HG03095 (cell line): ENCODE measurements at regions not wholly inside any gene's neighbourhood (a gene's known extent, or its start where the extent isn't known, plus 50 kb on each side); places are given as distances from the start of the nearest gene placed in this dataset.
"Not testable (repeated sequence)": the region's sequence is repeated elsewhere in the genome, so short reads cannot be mapped to it uniquely, and the experiment has no call there.

Source experiments
- ATAC-seq: cut with Tn5 transposase; IDR thresholded peaks from one replicate; pipeline ENCODE4 v1.9.1; 2021; ENCODE audit warnings: moderate library complexity; ENCODE audit not compliant: unreplicated experiment

GRCh38 chr5:38149815-38150195, 108.6 kb upstream of the EGFLAM start:
- ATAC-seq, result no peak

GRCh38 chr5:38148021-38148625, 110.2 kb upstream of the EGFLAM start:
- ATAC-seq, result no peak

DNA sequence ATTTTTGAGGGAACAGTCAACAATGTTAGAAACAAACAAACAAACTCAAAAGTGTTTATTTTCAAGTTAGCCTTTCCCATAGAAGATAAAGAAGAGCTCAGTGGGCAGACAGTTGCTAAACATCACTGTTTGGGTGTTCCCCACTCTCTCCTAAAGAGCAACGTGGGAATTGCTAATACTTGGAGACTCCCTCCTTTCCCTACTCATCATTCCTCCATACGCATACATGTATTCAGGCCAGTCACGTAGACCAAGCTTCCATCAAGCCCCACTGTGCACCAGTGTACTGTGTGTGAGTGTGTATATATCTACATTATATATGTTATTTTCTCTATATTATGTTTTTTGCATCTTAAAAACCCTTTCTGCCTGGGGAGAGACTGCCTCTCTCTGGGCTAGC, 115.0 kb upstream of the EGFLAM start:
- ATAC-seq, result no peak

GRCh38 chr5:38141665-38142064, 116.7 kb upstream of the EGFLAM start:
- no peak for ATAC-seq

DNA sequence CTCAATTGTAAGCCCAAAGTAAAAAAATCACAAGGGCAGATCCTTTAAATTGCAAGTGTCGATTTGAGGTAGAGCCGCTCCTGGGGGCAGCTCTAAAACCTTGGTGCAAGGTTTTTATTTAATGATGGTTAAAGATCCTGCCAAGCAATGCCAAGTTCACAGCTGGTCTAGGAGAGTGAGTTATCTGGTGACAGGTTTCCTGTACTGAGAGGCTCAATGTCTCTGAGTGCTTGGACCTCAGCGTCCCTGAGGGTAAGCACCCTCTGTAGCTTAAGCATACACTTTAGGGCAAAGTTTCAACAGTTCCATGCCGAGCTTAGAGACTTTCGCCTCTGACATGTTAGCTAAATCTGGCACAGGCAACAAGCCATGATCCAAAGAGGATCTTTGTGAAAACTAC, 119.8 kb upstream of the EGFLAM start:
- no peak for ATAC-seq

- ATAC-seq, result no peak
These were observed 122.8 kb upstream of the EGFLAM start for GRCh38 chr5:38135486-38136039.

DNA sequence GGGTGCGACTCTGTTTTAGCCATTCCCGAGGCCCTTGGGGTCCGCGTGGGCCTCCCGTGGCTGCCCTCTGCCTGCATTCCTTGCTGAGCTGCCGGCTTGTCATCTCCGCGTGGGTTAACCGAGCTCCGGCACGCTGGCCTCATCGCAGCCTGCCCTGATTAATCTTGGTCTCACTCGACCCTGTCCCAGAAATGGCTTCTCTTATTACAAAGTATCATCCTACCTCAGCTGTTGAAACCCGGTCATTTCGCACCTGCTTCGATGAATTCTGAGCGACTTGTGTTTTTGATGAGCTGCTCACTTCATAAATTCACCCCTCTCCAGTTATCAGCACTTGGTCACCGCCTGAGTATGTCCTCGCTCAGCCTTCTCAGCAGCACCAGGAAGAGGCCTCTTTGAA, 123.5 kb upstream of the EGFLAM start:
- ATAC-seq, result no peak

DNA sequence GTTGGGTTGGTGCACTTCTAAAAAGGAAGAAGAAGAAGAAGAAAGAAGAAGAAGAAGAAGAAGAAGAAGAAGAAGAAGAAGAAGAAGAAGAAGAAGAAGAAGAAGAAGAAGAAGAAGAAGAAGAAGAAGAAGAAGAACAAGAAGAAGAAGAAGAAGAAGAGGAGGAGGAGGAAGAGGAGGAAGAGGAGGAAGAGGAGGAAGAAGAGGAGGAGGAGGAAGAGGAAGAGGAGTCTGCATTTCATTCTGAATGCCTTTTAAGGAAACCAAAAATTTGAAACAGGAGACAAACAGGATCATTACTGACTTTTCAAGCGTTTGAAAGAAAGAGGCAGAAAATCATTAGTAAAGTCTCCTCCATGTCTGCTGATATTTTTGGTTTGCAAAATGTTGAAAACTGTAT, 124.1 kb upstream of the EGFLAM start:
- ATAC-seq, result not testable (repeated sequence)

DNA sequence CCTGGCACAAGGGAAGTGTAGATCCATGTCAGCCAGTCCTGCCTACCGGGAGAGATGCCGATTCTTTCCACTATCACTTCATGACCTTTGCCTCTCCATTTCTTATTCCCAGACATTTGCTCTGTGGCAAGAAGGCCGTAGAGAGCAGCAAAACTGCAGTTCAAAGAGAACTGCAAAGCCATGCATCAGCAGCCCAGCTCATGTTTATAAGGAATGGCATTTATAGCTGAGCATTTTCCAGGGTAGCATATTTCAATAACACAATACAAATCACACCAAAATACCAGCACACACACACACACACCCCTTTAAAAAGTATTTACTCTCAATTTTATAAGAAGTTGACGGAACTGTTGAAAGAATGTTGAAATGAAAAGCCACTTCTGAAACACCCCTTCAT, 126.7 kb upstream of the EGFLAM start:
- no peak for ATAC-seq

GRCh38 chr5:38124321-38124720, 134.0 kb upstream of the EGFLAM start:
- ATAC-seq, result no peak

DNA sequence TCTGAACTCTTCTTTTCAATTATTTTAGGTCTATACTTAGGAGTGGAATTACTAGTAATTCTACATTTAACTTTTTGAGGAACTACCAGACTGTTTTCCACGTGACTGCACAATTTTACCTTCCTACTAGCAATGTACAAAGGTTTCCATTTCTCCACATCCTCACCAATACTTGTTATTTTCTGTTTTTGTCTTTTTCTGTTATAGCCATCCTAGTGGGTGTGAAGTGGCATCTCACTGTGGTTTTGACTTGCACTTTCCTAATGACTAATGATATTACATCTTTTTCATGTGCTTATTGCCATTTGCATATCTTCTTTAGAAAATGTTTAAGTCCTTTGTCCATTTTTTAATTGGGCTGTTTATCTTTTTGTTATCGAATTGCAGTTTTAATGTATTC, 136.9 kb upstream of the EGFLAM start:
- ATAC-seq, result no peak

DNA sequence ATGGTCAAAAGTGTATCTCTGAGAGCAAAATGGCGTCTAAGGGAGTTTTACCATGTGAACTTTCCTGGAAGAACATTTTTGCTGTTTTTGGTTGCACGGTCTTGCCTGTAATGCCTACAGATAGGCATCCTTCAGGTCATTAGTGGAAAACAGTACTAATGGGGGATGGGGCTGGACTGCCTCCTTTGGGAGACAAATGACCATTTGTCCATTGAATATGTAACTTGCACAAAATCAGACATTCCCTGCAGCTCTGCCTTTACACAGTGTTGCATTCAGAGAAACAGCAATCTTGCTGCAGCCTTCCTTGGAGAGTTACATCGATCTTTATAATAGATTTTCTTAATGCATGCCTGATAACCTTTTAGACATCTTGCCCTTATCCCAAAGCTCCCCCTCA, 138.5 kb upstream of the EGFLAM start:
- ATAC-seq, result no peak

GRCh38 chr5:38117784-38118479, 140.4 kb upstream of the EGFLAM start:
- ATAC-seq, result no peak

DNA sequence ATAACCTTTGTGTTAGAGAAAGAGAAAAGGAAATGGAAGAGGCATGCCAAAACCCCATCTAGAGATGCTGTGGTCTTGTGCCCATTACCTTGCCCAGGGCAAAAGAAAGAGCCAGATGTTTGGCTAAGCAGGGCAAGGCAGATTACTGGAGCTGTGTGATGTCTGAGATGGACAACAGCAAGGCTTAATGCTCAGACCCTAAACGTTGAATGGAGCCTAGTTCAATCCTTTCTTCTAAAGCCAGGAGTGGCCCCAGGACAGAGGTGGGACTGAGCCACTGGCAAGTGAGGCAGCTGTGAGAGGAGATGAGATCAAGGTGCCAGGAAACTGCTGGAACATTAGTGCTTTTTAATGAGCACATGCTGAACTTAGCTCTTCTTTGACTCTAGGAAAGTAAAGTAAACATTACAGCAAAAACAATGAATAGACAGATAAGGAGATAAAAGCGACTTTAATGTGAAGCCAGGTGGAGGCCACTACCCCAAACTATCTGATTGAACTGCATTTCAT, 143.0 kb upstream of the EGFLAM start:
- ATAC-seq, result no peak

GRCh38 chr5:38113880-38114279, 144.5 kb upstream of the EGFLAM start:
- no peak for ATAC-seq

GRCh38 chr5:38113456-38113855, 144.9 kb upstream of the EGFLAM start:
- ATAC-seq, result no peak

- no peak for ATAC-seq
These were observed 145.4 kb upstream of the EGFLAM start for GRCh38 chr5:38112938-38113337.

DNA sequence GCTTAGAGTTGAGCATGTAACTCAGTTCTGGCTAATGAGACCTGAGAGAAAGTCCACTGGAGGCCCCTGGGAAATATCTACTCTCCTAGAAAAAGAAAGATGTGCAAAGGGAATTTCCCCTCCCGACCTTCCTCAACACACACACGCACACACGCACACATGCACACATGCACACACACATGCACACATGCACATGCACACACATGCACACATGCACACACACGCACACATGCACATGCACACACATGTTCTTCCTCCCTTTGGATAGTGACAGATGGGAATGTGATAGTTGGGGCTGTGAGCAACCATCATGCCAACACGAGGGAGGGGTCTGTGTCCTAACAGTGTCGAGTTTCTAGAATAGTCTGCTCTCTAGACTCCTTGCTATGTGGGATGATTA, 148.2 kb upstream of the EGFLAM start:
- no peak for ATAC-seq

- ATAC-seq, result no peak
These were observed 151.3 kb upstream of the EGFLAM start for GRCh38 chr5:38107096-38107495.

GRCh38 chr5:38105801-38106200, 152.6 kb upstream of the EGFLAM start:
- ATAC-seq, result no peak

DNA sequence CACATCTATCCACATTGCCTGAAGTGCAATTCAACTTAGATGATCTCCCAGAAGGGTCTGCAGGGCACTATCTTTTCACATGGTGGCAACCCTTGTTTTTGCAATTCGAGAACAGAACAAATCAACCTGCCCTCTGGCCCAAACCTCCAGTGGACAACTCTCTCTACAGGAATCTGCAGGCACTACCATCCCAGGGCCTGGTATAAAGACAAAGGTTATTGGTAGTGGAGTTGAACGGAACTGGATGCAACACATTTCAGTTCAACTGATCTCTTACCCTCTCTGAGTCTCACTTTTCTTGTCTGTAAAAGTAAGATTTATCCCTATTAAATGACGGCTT, 153.2 kb upstream of the EGFLAM start:
- ATAC-seq, result no peak

GRCh38 chr5:38104497-38105230, 153.7 kb upstream of the EGFLAM start:
- ATAC-seq, result no peak
